GM18511 (cell line): ENCODE measurements at regions not wholly inside any gene's neighbourhood (a gene's known extent, or its start where the extent isn't known, plus 50 kb on each side); places are given as distances from the start of the nearest gene placed in this dataset.
"Not testable (repeated sequence)": the region's sequence is repeated elsewhere in the genome, so short reads cannot be mapped to it uniquely, and the experiment has no call there.

Experiments
- ATAC-seq: cut with Tn5 transposase; IDR thresholded peaks from one replicate; pipeline ENCODE4 v1.9.1; 2021; ENCODE audit warnings: mild to moderate bottlenecking, moderate library complexity; ENCODE audit not compliant: unreplicated experiment

- ATAC-seq, result not testable (repeated sequence)
Observed at GRCh38 chr3:144023543-144023942, 51.9 kb downstream of the DIPK2A start.

- peak; percentile 91 for ATAC-seq
Observed at GRCh38 chr3:144028798-144029411, 57.3 kb downstream of the DIPK2A start.

GRCh38 chr3:144029769-144030168, 58.1 kb downstream of the DIPK2A start:
- no peak for ATAC-seq

GRCh38 chr3:144031938-144032337, 60.3 kb downstream of the DIPK2A start:
- no peak for ATAC-seq

GRCh38 chr3:144032531-144033239, 61.1 kb downstream of the DIPK2A start:
- peak; percentile 77 for ATAC-seq

- no peak for ATAC-seq
Observed at GRCh38 chr3:144033240-144033589, 61.6 kb downstream of the DIPK2A start.

DNA sequence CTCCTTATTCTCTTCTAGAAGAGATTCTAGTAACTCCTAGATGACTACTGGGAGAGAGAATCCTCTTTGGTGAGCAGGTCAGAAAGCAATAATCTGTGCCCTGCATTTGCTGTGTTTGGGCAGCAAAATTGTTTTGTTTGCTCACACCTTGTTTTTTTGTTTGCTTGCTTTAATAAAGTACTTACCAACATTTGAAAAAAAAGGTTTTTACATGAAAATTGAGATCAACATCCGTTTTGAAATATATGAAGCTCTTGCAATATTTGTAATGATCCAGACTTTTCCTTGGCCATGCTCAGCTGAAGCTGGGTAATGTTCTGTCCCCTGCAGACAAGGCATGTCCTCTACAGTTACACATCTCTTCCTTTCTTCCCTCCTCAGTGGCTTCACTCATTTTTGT, 62.2 kb downstream of the DIPK2A start:
- no peak for ATAC-seq

GRCh38 chr3:144034715-144035290, 63.2 kb downstream of the DIPK2A start:
- ATAC-seq, result no peak

- ATAC-seq, result no peak
Observed at GRCh38 chr3:144036498-144036897, 64.9 kb downstream of the DIPK2A start.

- ATAC-seq, result peak; percentile 51
Observed at GRCh38 chr3:144039661-144040060, 68.0 kb downstream of the DIPK2A start.

GRCh38 chr3:144041960-144042556, 70.4 kb downstream of the DIPK2A start:
- no peak for ATAC-seq

- no peak for ATAC-seq
Observed at GRCh38 chr3:144045766-144046165, 74.1 kb downstream of the DIPK2A start.

- ATAC-seq, result no peak
Observed at GRCh38 chr3:144049374-144049773, 77.8 kb downstream of the DIPK2A start.

GRCh38 chr3:144051211-144051610, 79.6 kb downstream of the DIPK2A start:
- no peak for ATAC-seq

GRCh38 chr3:144052275-144052674, 80.7 kb downstream of the DIPK2A start:
- no peak for ATAC-seq

DNA sequence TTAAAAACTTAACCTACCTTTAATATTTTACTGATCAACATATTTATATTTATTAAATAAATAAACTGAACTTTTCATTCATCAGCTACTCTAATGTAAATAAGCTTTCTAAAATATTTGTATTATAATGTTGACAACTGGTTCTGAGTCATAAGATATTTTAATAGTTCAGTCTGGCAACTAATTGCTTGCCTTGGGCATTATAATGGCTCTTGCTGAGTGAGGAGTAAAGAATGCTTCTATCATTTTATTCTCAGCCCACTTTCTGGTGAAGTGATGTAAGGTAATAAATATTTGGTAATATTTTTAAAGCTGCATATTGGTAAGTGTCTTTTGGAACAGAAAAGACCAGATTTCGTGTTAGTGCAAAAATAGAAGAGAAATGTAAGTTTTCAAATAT, 81.5 kb downstream of the DIPK2A start:
- ATAC-seq, result no peak

DNA sequence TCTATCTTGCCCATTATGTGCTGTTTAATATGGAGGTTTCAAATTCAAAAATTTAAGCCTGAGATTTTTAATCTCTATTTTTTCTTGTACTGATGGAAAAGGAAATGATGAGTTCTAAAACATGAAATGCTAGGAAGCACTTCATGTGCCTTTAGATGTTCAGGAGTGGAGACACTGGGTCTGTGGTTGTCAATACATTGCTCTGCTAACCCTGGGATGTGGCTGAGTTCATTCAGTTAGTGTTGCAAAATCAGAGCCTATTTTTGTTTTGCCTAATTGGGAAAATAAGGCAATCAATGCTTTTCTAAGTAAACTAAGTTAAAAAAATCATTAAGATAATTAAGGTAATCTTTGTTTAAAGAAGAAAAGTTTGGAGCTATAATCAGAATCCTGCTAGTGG, 83.1 kb downstream of the DIPK2A start:
- no peak for ATAC-seq

- no peak for ATAC-seq
Observed at GRCh38 chr3:144055604-144056003, 84.0 kb downstream of the DIPK2A start.

GRCh38 chr3:144058713-144059112, 87.1 kb downstream of the DIPK2A start:
- ATAC-seq, result no peak

GRCh38 chr3:144059481-144059880, 87.9 kb downstream of the DIPK2A start:
- ATAC-seq, result no peak

- no peak for ATAC-seq
Observed at GRCh38 chr3:144060881-144061280, 89.3 kb downstream of the DIPK2A start.

GRCh38 chr3:144063306-144063705, 91.7 kb downstream of the DIPK2A start:
- no peak for ATAC-seq
